A172 (cell line): ENCODE measurements at regions not wholly inside any gene's neighbourhood (a gene's known extent, or its start where the extent isn't known, plus 50 kb on each side); places are given as distances from the start of the nearest gene placed in this dataset.
"Not testable (repeated sequence)": the region's sequence is repeated elsewhere in the genome, so short reads cannot be mapped to it uniquely, and the experiment has no call there.

Experiments
- DNase-seq: peaks from one replicate; pipeline ENCODE4 v3.0.0-alpha.2; 2015; ENCODE audit warnings: low spot score

GRCh38 chr9:26240020-26240419, 561.8 kb upstream of the TUSC1 start:
- peak; percentile 6 for DNase-seq

- no peak for DNase-seq
Measured at GRCh38 chr9:26237256-26237655, 559.0 kb upstream of the TUSC1 start.

DNA sequence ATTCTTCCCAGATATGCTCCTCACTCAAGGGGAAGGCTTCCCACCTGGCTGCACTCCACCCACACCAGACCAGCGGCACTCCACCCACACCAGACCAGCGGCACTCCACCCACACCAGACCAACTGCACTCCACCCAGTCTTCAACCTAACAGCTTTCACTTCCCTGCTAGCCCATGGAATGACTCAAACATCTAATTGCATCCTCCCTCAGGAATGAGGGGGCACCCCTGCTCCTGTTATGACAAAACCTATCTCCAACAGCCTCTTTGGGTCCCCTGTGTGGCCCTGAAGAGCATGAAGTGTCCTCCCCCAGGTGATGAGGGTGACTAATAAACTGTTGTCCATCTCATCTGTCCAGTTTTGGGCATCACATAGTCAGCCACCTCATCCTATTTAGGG, 556.6 kb upstream of the TUSC1 start:
- peak; percentile 88 for DNase-seq

DNA sequence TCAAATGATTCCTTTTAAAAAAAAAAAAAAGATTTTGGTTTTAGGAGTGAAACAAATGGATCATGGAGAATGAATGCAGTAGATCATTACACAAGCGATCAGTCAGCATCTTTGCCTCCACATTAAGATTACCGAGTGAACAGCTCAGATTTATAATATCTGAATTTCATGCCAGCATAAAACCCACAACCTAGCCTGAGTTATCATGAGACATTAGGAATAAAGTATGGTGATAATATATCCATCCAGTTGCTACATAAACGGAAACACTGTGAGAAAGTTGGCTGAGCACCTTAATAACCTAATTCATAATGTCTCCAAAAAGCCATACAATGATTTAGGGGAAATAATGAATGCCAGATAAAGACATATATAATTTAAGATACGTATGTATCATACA, 553.1 kb upstream of the TUSC1 start:
- no peak for DNase-seq

- DNase-seq: no peak
Measured at GRCh38 chr9:26229324-26230054, 551.2 kb upstream of the TUSC1 start.

- DNase-seq: no peak
Measured at GRCh38 chr9:26228273-26228672, 550.0 kb upstream of the TUSC1 start.

DNA sequence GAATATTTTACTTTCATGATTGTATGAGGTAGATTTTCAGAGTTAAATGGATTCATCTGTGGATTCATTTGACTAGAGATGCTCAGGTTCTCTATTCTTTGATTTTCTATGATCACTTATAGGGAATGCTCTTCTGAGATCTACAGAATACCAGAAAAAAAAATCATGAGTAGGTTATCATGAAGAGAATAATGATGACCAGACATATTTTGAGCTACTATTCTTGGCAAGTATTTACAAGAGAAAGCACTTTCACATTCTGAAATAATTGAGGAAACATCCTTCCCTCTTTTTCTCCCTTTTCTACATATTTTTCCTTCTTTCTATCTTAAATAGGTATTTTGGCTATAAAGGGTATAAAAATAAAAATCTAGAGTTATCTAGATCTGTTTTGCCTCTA, 543.0 kb upstream of the TUSC1 start:
- no peak for DNase-seq

- DNase-seq: no peak
Measured at GRCh38 chr9:26220367-26220766, 542.1 kb upstream of the TUSC1 start.

GRCh38 chr9:26219961-26220360, 541.7 kb upstream of the TUSC1 start:
- DNase-seq: no peak

DNA sequence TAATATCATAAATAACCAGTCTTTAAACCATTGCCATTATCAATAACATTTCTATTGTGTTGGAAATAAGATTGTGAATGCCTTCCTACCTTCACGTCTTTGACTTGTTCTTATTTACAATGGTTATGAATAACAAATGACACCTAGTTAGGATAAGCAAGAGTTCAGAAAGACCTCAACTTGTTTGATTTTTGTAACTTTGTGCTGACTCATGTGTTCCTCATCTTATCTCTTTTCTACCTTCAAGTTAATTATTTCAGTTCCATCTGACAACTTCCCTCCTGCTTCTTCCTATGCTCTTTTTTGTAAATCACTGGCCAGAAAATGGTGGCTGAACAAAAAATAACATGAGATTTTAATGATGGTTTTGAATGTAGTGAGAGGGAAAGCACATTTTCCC, 538.5 kb upstream of the TUSC1 start:
- DNase-seq: no peak

DNA sequence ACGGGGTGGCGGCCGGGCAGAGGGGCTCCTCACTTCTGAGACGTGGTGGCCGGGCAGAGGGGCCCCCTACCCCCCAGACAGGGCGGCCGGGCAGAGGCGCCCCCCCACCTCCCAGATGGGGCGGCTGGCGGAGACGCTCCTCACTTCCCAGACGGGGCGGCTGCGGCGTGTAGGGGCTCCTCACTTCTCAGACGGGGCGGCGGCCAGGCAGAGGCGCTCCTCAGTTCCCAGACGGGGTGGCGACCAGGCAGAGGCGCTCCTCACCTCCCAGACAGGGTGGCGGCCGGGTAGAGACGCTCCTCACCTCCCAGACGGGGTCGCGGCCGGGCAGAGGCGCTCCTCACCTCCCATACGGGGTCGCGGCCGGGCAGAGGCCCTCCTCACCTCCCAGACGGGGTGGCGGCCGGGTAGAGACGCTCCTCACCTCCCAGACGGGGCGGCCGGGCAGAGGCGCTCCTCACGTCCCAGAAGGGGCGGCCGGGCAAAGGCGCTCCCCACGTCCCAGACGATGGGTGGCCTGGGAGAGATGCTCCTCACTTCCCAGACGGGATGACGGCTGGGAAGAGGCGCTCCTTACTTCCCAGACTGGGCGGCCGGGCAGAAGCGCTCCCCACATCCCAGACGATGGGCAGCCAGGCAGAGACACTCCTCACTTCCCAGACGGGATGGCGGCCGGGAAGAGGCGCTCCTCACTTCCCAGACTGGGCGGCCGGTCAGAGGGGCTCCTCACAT, 536.6 kb upstream of the TUSC1 start:
- DNase-seq: not testable (repeated sequence)

DNA sequence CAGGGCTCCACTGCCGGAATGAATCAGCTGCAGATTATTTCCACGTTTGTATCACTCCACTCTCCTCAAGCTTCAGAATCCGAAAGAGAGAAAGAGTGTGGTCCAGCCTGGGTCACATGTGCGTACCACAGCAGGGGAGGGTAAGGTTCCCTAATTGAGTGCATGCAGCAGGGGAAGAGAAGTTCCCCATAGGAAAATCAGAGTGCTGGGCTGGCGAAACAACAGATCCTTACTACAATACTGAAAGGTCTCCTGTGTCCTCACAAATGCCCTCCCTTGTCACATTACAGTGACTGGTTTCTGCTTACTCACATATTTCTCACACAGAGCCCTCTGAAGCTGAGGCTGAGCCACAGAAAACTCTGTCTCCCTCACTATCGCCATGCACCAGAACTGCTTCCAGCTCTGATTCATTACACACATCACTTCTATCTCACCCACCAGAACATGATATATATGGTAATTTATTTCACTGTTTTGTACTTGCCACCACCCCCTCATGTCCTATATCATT, 532.2 kb upstream of the TUSC1 start:
- peak; percentile 32 for DNase-seq

- DNase-seq: no peak
Measured at GRCh38 chr9:26205261-26205660, 527.0 kb upstream of the TUSC1 start.

DNA sequence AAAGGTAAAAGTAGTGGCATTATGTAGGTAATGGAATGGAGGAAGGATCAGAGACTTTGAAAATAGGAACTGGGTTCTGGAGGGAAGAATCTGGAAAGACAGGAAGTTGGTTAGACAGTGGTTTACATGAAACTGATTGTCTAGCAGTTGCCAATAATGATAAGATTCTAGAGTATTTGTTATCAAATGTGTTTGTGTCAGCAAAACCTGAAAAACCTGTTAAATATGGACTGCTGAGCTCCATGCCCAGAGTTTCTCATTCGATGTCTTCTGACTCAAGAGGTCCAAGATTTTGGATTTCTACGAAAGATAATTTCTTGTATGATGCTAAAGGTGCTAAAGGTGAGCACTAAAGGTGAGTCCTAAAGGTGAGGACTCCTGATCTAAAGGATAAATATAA, 515.0 kb upstream of the TUSC1 start:
- DNase-seq: no peak

GRCh38 chr9:26191711-26192110, 513.5 kb upstream of the TUSC1 start:
- no peak for DNase-seq

GRCh38 chr9:26181836-26182235, 503.6 kb upstream of the TUSC1 start:
- no peak for DNase-seq

GRCh38 chr9:26176628-26177027, 498.4 kb upstream of the TUSC1 start:
- no peak for DNase-seq

DNA sequence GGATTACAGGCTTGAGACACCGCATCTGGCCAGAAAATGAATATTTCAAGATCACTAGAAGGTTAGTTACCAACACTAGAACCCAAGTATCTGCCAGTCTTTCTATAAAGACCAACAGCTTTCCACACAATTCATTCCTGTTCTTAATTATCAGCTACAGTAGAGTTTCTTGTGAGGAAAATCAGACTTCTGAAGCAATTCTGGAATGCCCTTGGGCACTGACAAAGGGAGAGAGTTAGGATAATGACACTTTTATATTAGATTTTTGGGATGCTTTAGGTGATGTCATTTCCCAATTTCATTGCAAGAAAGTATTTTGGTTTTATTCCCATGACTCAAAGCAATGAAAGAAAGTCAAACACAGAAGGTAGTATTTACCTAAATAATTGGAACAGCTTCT, 497.0 kb upstream of the TUSC1 start:
- DNase-seq: peak; percentile 67

GRCh38 chr9:26172301-26172700, 494.1 kb upstream of the TUSC1 start:
- peak; percentile 58 for DNase-seq

GRCh38 chr9:26171691-26172090, 493.4 kb upstream of the TUSC1 start:
- peak; percentile 14 for DNase-seq

GRCh38 chr9:26170190-26170589, 491.9 kb upstream of the TUSC1 start:
- DNase-seq: peak; percentile 24

- DNase-seq: peak; percentile 68
Measured at GRCh38 chr9:26169708-26170107, 491.5 kb upstream of the TUSC1 start.

DNA sequence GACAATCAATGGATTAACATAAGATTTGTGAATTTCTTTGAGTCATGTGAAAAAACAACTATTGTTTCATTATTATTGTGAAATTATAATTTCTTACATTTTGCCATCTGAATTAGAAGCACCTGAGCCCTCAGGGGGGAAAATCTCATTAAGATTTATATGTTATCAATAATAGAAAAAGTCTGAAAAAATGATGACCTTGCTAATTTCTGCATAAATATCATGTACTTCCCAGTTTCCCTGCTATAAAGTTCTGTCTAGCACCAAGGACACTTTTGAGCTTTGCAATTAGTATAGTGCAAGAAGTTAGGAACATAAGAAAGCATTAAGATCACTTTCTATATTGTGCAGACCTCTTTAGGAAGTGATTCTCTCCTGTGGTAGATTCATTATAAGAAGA, 488.3 kb upstream of the TUSC1 start:
- no peak for DNase-seq
